HCEC 1CT (cell line): ENCODE measurements at regions not wholly inside any gene's neighbourhood (a gene's known extent, or its start where the extent isn't known, plus 50 kb on each side); places are given as distances from the start of the nearest gene placed in this dataset.

Experiments
- DNase-seq: peaks from one replicate; pipeline ENCODE4 v3.0.0-alpha.2; 2017

DNA sequence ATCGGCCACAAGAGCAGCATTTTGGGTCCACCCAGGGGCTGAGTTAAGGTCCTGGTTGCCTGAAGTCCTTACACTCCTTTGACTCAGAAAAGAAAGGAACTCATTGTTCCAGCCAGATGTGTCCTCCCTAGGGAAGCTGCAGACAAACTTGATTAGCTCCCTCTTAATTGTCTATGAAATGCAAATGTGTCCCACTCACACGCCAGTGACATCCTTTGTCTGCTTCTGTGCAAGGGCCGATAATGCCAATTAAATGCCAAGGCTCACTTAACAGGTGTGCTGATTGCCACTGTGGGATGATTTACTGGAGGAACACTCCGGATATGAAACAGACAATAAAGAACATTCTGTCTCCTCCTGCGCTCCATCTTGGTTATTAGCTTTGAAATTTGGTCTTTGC, 332.9 kb upstream of the CPEB2 start:
- DNase-seq = no peak

DNA sequence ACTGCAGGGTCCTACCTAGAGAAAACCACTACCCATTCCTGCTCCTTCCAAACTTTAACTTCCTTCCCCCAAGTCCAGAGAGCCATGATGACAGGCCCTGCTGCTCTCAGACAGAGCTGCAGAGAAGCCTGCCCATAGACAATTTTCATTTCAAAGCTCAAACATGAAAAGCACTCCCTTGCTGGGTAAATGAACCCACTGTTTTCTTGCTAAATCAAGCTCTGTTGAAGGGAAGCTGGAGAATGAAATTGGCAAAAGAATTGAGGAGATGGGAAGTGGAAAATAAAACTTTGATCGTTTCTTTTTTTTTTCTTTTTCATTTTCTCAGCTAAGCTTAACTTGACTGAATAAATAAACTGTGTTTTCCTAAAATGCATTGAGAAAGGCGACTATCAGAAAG, 331.1 kb upstream of the CPEB2 start:
- DNase-seq = no peak

DNA sequence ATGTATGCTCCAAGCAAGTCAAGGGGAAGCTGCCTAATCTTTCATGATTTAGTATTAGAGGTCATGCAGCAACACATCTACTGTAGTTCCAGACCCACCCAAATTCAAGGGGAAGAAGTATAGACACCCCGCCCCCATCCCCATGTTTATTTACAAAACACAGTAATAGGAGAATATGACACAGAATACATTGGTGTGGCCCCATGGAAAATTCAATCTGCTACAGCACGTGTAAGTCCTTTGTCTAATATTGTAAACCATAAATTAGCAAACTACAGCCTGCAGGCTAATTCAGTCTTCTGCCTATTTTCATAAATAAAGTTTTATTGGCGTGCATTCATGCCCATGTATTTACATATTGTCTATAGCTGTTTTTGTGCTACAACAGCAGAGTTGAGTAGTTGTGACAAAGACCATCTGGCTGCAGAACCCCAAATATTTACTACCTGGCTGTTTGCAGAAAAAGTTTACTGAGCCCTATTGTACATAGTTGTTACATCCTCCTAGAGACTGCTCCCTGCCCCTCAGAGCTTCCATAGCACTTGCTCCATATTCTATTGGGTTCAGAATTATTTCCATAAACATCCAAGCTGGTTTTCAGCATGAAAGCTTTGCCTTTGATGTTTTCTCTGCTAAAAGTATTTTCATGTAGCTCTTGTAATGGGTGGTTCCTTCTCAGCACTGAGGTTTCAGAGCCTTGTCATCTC, 326.8 kb upstream of the CPEB2 start:
- no peak for DNase-seq

DNA sequence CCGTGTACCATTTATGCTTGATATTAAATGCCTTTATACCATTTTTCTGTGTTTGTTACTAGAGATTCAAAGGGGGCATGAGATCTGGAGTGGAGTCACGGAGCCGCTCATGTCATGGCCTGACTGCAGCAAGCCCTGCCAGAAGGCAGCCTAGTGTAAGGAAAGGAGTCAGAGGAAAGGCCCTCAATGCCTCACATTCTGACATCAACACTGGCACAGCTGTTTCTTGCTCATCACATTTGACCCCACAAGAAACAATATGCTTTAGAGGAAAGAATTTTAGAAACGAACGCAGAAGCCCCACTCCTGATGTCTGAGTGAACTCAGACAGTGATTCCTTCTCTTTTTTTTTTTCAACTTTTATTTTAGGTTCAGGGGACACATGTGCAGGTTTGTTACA, 322.4 kb upstream of the CPEB2 start:
- peak; percentile 55 for DNase-seq

DNA sequence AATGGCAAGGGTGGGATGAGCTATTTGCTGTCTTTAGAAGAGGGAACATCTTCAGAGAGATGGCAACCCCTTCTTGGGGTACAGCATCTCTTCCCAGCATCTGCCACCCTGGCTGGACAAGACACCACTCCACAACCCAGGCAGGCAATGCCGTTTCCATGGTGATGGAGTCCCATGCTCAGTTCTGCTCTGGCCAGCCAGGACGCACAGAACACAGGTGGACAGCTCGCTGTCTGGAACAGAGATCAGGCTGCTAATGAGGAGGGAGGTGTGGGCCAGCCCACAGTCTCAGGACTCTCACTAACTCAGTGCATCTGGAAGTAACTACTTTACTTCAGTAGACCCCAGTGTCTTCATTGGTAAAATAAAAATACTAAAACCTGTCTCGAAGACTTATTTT, 321.0 kb upstream of the CPEB2 start:
- DNase-seq = no peak

DNA sequence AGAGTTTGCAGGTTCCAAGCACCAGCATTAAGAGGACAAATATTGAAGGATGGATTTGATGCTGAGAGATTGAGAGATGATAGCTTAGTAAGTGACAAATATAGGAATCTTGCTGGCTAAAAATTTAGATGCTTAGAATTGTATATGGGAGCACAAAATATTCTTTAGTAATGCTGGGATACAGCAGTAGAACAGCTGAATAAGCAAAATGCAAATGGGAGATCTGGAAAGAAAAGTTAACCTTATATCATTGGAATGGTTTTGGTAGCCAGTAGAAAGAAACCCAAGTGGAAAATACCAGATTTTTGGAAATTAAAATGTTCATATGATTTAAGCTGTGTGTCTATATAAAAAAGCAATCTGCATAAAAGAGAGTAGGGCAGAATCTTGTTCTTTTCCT, 308.6 kb upstream of the CPEB2 start:
- no peak for DNase-seq

DNA sequence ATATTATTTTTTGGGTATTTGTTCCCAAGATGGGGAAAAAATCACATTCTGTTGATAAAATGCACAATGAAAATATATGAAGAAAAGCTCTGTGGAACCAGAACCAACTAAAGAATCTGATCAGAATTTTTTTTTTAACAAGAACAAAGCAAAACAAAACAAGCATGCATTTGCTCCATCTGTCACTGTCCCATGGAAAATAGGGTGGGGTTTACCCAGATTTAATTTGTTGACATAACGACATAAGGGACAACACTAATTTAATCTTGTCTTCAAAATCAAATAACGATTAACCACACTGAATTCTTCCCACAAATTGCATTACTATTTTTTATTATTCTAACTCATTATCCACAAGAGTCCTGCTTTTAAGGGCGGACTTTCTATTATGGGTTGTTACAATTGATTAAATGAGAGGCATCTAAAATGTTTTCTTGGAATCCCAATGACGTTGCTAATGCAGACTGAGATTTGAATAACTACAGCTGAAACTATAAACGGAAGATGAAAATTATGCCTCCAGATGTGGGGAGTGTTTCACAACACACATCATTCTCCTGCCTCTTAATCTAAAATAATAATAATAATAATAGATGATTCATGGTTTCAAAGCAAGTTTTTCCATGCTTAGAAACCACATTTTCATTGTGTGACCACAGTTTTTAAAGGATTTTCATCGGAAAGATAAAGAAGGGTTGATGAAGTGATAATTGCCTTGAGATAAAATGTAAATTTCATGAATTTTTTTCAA, 307.0 kb upstream of the CPEB2 start:
- peak; percentile 9 for DNase-seq

DNA sequence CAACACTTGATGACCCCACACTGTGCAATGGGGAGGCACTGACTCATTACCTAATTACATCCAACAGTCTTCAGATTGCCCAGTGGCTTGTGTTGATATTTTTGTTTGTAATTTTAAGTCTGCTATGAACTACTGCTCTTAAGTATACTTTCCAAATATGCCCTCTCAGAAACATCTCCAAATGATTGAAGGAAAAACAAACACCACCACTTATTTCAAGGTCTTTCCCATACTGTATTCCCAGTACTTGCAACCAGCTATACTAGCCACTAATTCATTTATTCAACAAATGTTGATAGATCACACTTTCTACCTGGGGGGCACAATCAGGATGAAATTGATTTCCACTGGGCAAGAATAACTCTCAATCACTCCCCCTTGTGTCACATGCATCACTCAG, 302.2 kb upstream of the CPEB2 start:
- no peak for DNase-seq

DNA sequence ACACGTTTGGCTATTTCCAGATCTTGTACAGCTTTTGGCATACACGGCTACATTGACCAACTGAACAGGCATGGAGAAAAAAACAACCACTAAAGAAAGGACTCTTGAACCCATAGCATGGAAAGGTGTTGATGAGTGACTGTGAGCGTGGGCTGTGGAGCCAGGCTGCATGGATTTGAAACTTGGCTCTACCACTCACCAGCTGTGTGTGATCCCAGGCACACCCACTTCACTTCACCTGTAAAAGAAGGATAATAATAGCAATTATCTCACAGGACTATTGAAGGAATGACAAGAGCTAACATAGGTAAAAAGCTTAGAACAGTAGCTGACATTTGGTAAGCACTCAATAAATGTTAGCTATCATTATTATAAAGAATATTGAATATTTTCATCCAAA, 301.7 kb upstream of the CPEB2 start:
- no peak for DNase-seq

DNA sequence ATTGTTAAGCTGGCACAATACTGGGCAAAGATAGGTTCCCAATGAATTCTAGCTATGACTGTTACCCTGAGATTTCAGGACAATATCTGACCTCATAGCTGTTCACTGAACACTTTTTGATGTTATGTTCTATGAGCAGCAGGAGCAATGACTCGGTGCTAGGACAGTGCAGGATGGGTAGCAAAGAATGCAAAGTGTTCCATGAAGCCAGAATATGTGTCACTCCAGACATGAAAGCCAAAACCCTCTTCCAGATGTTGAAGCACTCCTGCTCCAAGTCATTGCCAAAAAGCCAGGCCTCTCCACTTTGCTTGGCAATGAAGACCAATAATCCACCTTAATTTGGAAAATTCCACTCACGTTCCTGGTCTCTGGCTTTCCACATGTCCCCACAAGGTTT, 300.9 kb upstream of the CPEB2 start:
- DNase-seq = peak; percentile 10

DNA sequence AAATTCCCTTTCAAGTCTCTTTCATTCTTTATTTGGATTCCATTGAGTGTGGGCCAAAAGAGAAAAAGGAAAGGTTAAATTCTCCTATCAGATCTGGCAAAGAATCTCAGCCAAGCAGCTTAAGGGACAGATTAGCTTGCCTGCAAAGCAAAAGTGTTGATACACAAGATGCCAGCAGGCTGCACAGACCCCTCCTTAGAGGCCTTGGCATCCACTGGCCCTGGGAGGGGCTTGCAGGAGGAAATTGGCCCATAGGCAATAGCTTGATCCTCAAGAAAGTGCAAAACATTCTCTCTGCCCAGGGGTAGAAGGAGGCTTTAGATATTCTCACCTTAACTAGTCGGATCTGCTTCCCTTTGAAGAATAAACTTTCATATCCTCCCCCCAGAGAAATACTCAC, 300.4 kb upstream of the CPEB2 start:
- DNase-seq = no peak

DNA sequence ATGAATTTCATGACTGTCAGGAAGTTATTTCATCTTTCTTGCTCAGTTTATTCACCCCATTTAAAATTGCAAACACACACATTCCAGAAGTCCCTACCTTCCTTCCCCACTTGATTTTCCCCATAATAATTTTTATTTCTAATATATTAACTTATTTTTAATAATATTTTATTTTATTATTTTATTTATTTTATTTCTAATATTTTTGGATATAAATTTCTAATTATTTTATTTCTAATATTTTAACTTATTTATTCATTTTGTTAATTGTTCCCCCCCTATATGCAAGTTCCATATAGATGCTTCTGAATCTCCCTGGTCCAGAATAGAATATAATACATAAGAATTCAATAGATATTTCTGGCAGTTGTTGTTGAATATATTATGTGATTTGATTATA, 293.7 kb upstream of the CPEB2 start:
- no peak for DNase-seq

DNA sequence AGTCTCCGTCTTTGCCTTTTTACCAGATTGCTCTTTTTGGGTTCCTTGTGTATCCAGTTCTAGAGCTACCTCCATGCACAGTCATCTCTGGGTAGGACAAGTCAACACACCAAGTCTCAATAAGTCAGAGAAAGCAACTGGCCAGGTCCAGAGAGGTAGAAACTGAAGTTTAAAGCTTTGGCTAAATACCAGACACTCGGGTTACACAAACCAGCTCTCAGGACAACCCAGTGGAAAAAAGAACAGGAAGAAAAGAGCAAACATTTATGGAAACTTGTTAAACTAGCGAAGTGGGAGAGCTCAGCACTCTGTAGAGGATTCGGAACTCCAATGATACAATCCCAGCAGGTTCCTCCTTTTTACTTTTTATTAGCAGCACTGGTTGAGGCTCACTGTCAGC, 291.0 kb upstream of the CPEB2 start:
- DNase-seq = no peak

DNA sequence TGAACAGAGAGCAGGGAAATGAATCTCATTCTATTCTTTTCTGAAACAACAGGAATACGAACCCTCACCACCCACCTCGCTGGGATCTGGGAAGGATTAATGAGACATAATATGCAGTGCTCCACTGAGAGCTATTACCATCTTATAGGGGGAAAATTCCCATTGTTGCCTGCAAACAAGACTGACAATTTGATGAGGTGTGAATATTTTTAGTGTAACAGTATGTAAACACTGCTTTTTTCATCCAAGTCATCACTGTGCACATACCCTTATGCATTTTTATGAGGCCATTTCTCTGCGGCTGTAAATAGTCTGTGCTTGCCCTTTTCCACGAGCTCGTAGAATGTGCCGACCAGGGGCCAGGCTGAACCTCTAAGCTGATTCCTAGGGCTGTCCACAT, 285.6 kb upstream of the CPEB2 start:
- no peak for DNase-seq

DNA sequence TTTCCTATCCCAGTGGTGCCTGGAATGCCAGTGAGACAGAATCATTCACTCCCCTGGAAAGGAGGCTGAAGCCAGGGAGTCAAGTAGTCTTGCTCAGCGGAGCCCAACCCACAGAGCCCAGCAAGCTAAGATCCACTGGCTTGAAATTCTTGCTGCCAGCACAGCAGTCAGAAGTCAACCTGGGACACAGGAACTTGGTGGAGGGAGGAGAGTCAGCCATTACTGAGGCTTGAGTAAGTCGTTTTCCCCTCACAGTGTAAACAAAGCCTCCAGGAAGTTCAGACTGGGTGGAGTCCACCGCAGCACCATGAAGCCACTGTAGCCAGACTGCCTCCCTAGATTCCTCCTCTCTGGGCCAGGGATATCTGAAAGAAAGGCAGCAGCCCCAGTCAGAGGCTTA, 283.2 kb upstream of the CPEB2 start:
- DNase-seq = peak; percentile 57

DNA sequence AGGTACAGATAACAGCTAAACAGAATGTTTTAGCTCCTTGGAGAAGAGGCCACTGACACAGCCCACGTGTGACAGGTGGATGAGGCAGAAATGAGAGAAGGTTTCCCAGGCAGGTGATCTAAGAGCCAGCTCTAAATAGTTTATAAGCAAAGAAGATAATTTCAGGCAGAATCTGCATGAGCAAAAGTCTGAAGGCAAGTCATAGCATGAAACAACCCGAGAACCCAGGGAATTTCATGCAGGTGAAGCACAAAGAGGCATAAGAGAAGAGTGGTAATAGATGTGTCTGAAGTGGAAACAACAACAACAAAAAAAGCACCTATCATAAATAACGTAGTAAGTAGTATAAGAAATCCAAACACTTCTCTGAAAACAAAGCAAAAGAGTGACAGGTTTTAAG, 275.8 kb upstream of the CPEB2 start:
- DNase-seq = no peak

DNA sequence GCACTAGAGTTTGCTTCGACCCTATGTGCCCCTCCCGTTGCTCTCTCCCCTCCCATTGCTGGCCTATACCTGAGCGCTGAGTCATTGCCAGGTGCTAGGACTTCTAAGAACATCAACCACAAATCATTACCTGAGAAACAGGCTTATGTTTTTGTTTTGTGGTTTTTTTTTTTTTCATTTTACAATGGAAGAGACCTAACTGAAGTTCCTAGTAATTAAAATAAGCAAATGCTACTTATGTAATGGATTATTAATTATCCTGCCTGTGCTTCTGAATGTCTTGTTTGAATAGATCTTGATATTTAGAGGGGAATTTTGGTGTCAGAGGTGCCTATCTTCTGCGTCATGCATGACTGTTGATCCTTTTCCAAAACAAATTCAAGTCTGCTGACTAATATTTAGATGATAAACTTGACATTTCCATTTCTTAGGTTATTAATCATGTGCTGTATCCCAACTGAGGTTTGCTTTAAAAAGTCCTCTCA, 275.4 kb upstream of the CPEB2 start:
- DNase-seq = peak; percentile 70

DNA sequence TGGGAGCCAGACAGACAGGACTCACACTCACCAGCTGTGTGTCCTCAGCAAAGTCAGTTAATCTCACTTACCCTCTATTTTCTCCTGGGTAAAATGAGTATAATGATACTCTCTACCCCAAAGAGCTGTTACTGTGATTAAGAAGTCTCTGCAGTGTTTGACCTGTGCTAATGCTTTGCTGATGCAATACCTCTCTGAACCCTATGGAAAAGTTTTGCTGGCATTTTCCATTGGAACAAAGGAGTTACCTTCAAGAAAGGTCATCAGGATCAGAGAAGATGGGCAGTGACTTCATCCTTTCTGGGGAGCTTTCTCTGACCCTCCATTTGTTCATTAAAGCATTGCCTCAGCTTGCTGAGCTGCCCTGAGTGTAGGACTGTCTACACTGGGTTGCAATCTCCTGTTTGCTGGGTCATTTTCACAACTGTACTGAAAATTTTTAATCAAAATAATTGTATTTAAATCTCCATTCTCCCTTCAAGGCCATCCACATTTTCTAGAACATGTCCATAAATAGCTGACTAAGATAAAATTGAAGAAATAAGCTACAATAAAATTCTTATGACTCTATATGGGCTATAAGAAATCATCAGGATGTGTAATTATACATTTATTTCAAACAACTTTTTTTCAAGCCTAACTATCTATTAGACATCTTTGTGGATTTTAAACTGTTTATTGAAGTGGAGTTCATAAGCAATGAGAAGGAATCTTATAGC, 272.8 kb upstream of the CPEB2 start:
- DNase-seq = no peak

DNA sequence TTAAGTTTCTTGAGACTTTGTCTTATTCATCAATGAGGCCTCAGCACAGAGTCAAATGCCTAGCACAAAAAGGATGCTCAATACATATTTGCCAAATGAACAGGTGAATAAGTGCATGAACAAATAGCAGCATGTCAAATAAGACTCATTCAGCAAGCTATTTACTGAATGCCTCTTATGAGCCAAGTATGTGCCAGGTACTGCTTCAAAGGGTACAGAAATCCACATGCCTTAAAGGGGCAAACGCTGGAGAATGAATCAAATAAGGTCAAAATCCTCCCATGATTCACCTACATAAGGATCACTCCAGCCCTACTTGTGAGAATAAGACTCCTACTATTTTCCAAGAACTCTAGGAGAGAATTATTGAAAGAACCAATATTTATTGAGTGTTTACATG, 260.2 kb upstream of the CPEB2 start:
- no peak for DNase-seq

DNA sequence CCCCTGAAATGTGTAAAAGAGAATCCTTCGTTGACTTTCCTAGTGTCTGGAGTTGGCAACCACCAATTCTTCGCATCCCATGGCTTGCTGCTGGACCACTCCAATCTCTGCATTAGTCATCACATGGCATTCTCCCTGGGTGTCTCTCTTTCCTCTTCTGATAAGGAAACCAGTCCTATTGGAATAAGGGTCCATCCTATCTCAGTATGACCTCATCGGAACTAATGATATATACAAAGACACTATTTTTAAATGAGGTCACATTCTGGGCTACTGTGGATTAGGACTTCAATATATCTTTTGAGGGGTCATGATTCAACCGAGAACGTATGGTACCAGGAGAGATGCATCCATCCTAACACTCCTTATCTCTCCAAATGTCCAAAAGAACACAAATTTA, 259.1 kb upstream of the CPEB2 start:
- no peak for DNase-seq

DNA sequence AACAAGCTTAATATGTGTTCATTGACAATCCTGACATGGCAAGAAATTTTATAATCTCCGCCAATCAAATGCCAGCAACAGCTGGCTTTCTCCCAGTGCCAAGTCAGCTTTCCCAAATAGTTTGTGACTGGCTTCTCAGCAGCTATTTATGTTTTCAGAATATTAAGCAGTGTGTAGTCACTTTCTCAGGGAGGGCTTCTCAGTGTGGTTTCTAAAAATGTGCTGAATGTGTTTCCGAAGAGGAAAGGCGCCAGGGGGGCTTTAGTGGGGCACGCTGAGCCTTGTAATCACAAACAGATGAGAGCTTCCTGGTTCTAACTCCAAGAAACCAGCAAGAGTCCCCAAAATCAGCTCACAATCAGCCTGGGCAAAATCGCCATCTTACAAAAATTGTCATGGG, 258.7 kb upstream of the CPEB2 start:
- no peak for DNase-seq

DNA sequence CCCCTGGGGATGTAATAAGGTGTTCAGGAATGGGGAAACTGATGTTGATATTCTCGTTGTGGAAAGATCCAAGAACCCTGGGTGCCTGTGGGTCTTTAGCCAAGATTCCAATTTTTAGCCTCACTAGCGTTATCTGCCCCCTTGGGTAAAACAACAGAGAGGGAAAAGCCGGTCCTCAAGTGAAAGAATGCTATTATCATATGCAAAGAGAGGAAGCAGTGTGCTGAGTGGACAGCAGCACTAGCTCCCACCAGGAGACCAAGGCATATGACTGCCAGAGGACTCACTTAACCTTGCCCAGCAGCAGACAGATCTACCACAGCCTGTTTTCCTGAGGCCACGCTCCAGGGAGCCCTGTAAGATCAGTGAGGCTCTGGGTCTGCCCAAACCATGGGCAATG, 257.9 kb upstream of the CPEB2 start:
- DNase-seq = no peak

DNA sequence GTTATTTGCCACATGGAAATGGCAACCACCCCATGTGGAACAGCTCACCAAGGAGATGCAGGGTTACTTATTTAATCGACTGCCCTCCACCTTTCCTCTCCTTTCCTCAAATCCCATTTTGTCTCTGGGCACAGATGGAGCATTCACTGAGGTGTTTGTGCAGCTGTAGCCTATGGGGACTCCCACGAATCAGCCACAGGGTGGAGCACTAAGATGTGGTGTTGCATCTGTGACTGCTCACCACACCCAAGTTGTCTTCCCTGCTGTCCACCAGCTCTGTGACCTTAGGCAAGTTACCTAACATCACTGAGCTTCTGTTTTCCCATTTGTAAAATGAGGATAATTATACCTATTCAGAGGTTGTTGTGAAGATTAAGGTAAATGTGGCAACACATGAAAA, 252.4 kb upstream of the CPEB2 start:
- DNase-seq = peak; percentile 31
